Activated naive CD8-positive, alpha-beta T cell treated with anti-CD3 and anti-CD28 coated beads for 36 hours (primary cell): ENCODE measurements at regions not wholly inside any gene's neighbourhood (a gene's known extent, or its start where the extent isn't known, plus 50 kb on each side); places are given as distances from the start of the nearest gene placed in this dataset.

Experiments used
- DNase-seq: peaks from one replicate; pipeline ENCODE4 v3.0.0; 2021
- H3K27ac Mint-ChIP-seq: one replicate; pipeline ENCODE4 v1.8.0; 2022; ENCODE audit warnings: mild to moderate bottlenecking, moderate library complexity, mixed read lengths
- H3K27me3 Mint-ChIP-seq: one replicate; pipeline ENCODE4 v1.8.0; 2022; ENCODE audit warnings: mild to moderate bottlenecking, mixed read lengths
- H3K36me3 Mint-ChIP-seq: one replicate; pipeline ENCODE4 v1.8.0; 2021; ENCODE audit warnings: mild to moderate bottlenecking, mixed read lengths
- H3K4me1 Mint-ChIP-seq: one replicate; pipeline ENCODE4 v1.8.0; 2021; ENCODE audit warnings: mixed read lengths
- H3K4me3 Mint-ChIP-seq: one replicate; pipeline ENCODE4 v1.8.0; 2022; ENCODE audit warnings: mild to moderate bottlenecking, moderate library complexity, mixed read lengths
- H3K9me3 Mint-ChIP-seq: one replicate; pipeline ENCODE4 v1.8.0; 2022; ENCODE audit warnings: mixed read lengths

GRCh38 chr2:111219285-111219684 lies 98.6 kb downstream of the BCL2L11 start:
- Mint-ChIP-seq H3K27ac (no peak overlapping the region), H3K4me1 (no peaks in the 10 kb centered on the region), H3K4me3 (no peak overlapping the region), H3K27me3 (peaks cover 24% of the 10 kb centered on the region), H3K36me3 (peaks cover 12% of the 10 kb centered on the region), H3K9me3 (peaks cover 15% of the 10 kb centered on the region)
- no peak for DNase-seq

- H3K36me3 Mint-ChIP-seq = peaks cover 6% of the 10 kb centered on the region
- H3K27me3 Mint-ChIP-seq = peaks cover 24% of the 10 kb centered on the region
- H3K27ac Mint-ChIP-seq = no peak overlapping the region
- DNase-seq = no peak
- peaks cover 9% of the 10 kb centered on the region for H3K9me3 Mint-ChIP-seq
- H3K4me1 Mint-ChIP-seq = no peaks in the 10 kb centered on the region
- H3K4me3 Mint-ChIP-seq = no peak overlapping the region
Observed at GRCh38 chr2:111219734-111220505, 99.2 kb downstream of the BCL2L11 start.

GRCh38 chr2:111220962-111221361 lies 100.2 kb downstream of the BCL2L11 start:
- no peak overlapping the region for H3K27ac Mint-ChIP-seq
- H3K36me3 Mint-ChIP-seq = peaks cover 3% of the 10 kb centered on the region
- H3K27me3 Mint-ChIP-seq = peaks cover 33% of the 10 kb centered on the region
- peaks cover 6% of the 10 kb centered on the region for H3K4me1 Mint-ChIP-seq
- H3K4me3 Mint-ChIP-seq = no peak overlapping the region
- DNase-seq = no peak
- peaks cover 5% of the 10 kb centered on the region for H3K9me3 Mint-ChIP-seq

GRCh38 chr2:111221701-111222100 lies 101.0 kb downstream of the BCL2L11 start:
- Mint-ChIP-seq H3K4me3 (no peak overlapping the region), H3K9me3 (peaks cover 5% of the 10 kb centered on the region), H3K36me3 (peaks cover 3% of the 10 kb centered on the region), H3K27ac (no peak overlapping the region), H3K27me3 (peaks cover 38% of the 10 kb centered on the region), H3K4me1 (peaks cover 9% of the 10 kb centered on the region)
- DNase-seq = no peak

- Mint-ChIP-seq H3K27me3 (peaks cover 41% of the 10 kb centered on the region), H3K27ac (no peak overlapping the region), H3K36me3 (peaks cover 3% of the 10 kb centered on the region), H3K4me1 (peaks cover 15% of the 10 kb centered on the region), H3K4me3 (no peak overlapping the region), H3K9me3 (peaks cover 5% of the 10 kb centered on the region)
- DNase-seq = no peak
Observed at GRCh38 chr2:111222204-111222866, 101.6 kb downstream of the BCL2L11 start.

- peaks cover 3% of the 10 kb centered on the region for H3K36me3 Mint-ChIP-seq
- peaks cover 15% of the 10 kb centered on the region for H3K4me1 Mint-ChIP-seq
- no peak for DNase-seq
- peaks cover 42% of the 10 kb centered on the region for H3K27me3 Mint-ChIP-seq
- H3K9me3 Mint-ChIP-seq = peaks cover 12% of the 10 kb centered on the region
- H3K27ac Mint-ChIP-seq = no peak overlapping the region
- H3K4me3 Mint-ChIP-seq = no peak overlapping the region
Observed at GRCh38 chr2:111225856-111226255, 105.1 kb downstream of the BCL2L11 start.

GRCh38 chr2:111226876-111227700 lies 106.4 kb downstream of the BCL2L11 start:
- Mint-ChIP-seq H3K27me3 (peaks cover 44% of the 10 kb centered on the region), H3K36me3 (peaks cover 3% of the 10 kb centered on the region), H3K27ac (peak overlapping the region; percentile 26), H3K4me3 (no peak overlapping the region), H3K9me3 (peaks cover 15% of the 10 kb centered on the region), H3K4me1 (peaks cover 15% of the 10 kb centered on the region)
- DNase-seq = no peak

- H3K4me3 Mint-ChIP-seq = no peak overlapping the region
- H3K9me3 Mint-ChIP-seq = peaks cover 16% of the 10 kb centered on the region
- H3K4me1 Mint-ChIP-seq = peaks cover 15% of the 10 kb centered on the region
- H3K27ac Mint-ChIP-seq = peak overlapping the region; percentile 26
- peaks cover 41% of the 10 kb centered on the region for H3K27me3 Mint-ChIP-seq
- DNase-seq = no peak
- H3K36me3 Mint-ChIP-seq = peaks cover 2% of the 10 kb centered on the region
Observed at GRCh38 chr2:111227716-111228141, 107.0 kb downstream of the BCL2L11 start.

GRCh38 chr2:111231532-111232252 lies 111.0 kb downstream of the BCL2L11 start:
- no peaks in the 10 kb centered on the region for H3K36me3 Mint-ChIP-seq
- H3K4me1 Mint-ChIP-seq = peaks cover 6% of the 10 kb centered on the region
- DNase-seq = no peak
- peaks cover 23% of the 10 kb centered on the region for H3K27me3 Mint-ChIP-seq
- H3K27ac Mint-ChIP-seq = no peak overlapping the region
- H3K4me3 Mint-ChIP-seq = no peak overlapping the region
- H3K9me3 Mint-ChIP-seq = peaks cover 12% of the 10 kb centered on the region

GRCh38 chr2:111235192-111236015 lies 114.7 kb downstream of the BCL2L11 start:
- no peaks in the 10 kb centered on the region for H3K4me1 Mint-ChIP-seq
- H3K27ac Mint-ChIP-seq = no peak overlapping the region
- H3K36me3 Mint-ChIP-seq = no peaks in the 10 kb centered on the region
- peaks cover 4% of the 10 kb centered on the region for H3K9me3 Mint-ChIP-seq
- no peak overlapping the region for H3K4me3 Mint-ChIP-seq
- DNase-seq = no peak
- H3K27me3 Mint-ChIP-seq = peaks cover 7% of the 10 kb centered on the region

- Mint-ChIP-seq H3K4me3 (no peak overlapping the region), H3K27ac (no peak overlapping the region), H3K4me1 (no peaks in the 10 kb centered on the region), H3K9me3 (peaks cover 4% of the 10 kb centered on the region), H3K27me3 (peaks cover 7% of the 10 kb centered on the region), H3K36me3 (no peaks in the 10 kb centered on the region)
- no peak for DNase-seq
Observed at GRCh38 chr2:111236025-111236424, 115.3 kb downstream of the BCL2L11 start.

- H3K36me3 Mint-ChIP-seq = no peaks in the 10 kb centered on the region
- H3K27ac Mint-ChIP-seq = no peak overlapping the region
- no peak overlapping the region for H3K4me3 Mint-ChIP-seq
- no peaks in the 10 kb centered on the region for H3K9me3 Mint-ChIP-seq
- no peak for DNase-seq
- peaks cover 4% of the 10 kb centered on the region for H3K27me3 Mint-ChIP-seq
- H3K4me1 Mint-ChIP-seq = no peaks in the 10 kb centered on the region
Observed at GRCh38 chr2:111238296-111238695, 117.6 kb downstream of the BCL2L11 start.

- Mint-ChIP-seq H3K4me1 (no peaks in the 10 kb centered on the region), H3K27me3 (peaks cover 4% of the 10 kb centered on the region), H3K4me3 (no peak overlapping the region), H3K36me3 (no peaks in the 10 kb centered on the region), H3K27ac (no peak overlapping the region), H3K9me3 (no peaks in the 10 kb centered on the region)
- DNase-seq = no peak
Observed at GRCh38 chr2:111239107-111239506, 118.4 kb downstream of the BCL2L11 start.
